SK-N-SH treated with all-trans-retinoic acid at 6 μM for 48 hours (cell line): ENCODE measurements at regions not wholly inside any gene's neighbourhood (a gene's known extent, or its start where the extent isn't known, plus 50 kb on each side); places are given as distances from the start of the nearest gene placed in this dataset.

Experiments used
- PATZ1 ChIP-seq: fragments of 250-450 bp; sonication (Bioruptor Pico); IDR thresholded peaks from 2 replicates; pipeline ENCODE4 v1.8.0; 2020; ENCODE audit warnings: mild to moderate bottlenecking, moderate library complexity, borderline replicate concordance
- TCF4 ChIP-seq: fragments of 250-450 bp; sonication (Bioruptor Pico); IDR thresholded peaks from 2 replicates; pipeline ENCODE4 v1.8.0; 2021; ENCODE audit warnings: mild to moderate bottlenecking, moderate library complexity, borderline replicate concordance

GRCh38 chr14:54226103-54226502 is 170.7 kb upstream of the CDKN3 start:
- TF ChIP-seq PATZ1 (CRISPR knock-in tag) (no peak), TCF4 (CRISPR knock-in tag) (no peak)
